Epithelial cell of esophagus (primary cell): ENCODE measurements at regions not wholly inside any gene's neighbourhood (a gene's known extent, or its start where the extent isn't known, plus 50 kb on each side); places are given as distances from the start of the nearest gene placed in this dataset.

Experiments used
- DNase-seq: peaks from one replicate; pipeline ENCODE4 v3.0.0; 2010; ENCODE audit warnings: low read depth
- H3K4me3 ChIP-seq: 2 replicates; pipeline ENCODE4 v1.5.1; 2011; ENCODE audit warnings: mild to moderate bottlenecking, low read length, control low read depth
- CTCF ChIP-seq: IDR thresholded peaks from 2 replicates; pipeline ENCODE4 v1.5.1; 2011; ENCODE audit warnings: low read depth, mild to moderate bottlenecking, low read length, control low read depth, inconsistent platforms; ENCODE audit not compliant: insufficient read depth; ENCODE audit errors: missing control alignments

- no peak for DNase-seq
- no peak overlapping the region for H3K4me3 ChIP-seq
- no peak for TF ChIP-seq CTCF
Measured at GRCh38 chr3:126292318-126293070, 64.7 kb downstream of the KLF15 start.

GRCh38 chr3:126291537-126291936, 65.7 kb downstream of the KLF15 start:
- TF ChIP-seq CTCF, result no peak
- no peak for DNase-seq
- no peak overlapping the region for H3K4me3 ChIP-seq

- DNase-seq, result no peak
Measured at GRCh38 chr3:126291061-126291460, 66.1 kb downstream of the KLF15 start.

GRCh38 chr3:126290325-126290724, 66.9 kb downstream of the KLF15 start:
- DNase-seq, result no peak
- no peak for TF ChIP-seq CTCF
- H3K4me3 ChIP-seq, result no peak overlapping the region

More at GRCh38 chr3:126291061-126291460, 66.1 kb downstream of the KLF15 start:
- no peak for TF ChIP-seq CTCF
- H3K4me3 ChIP-seq, result no peak overlapping the region

- H3K4me3 ChIP-seq, result no peak overlapping the region
- DNase-seq, result no peak
- TF ChIP-seq CTCF, result no peak
Measured at GRCh38 chr3:126289096-126289495, 68.1 kb downstream of the KLF15 start.

- no peak overlapping the region for H3K4me3 ChIP-seq
- TF ChIP-seq CTCF, result no peak
- no peak for DNase-seq
Measured at GRCh38 chr3:126288314-126288713, 68.9 kb downstream of the KLF15 start.
